Left kidney (tissue), 1 donor: ENCODE measurements at regions not wholly inside any gene's neighbourhood (a gene's known extent, or its start where the extent isn't known, plus 50 kb on each side); places are given as distances from the start of the nearest gene placed in this dataset.

ENCODE experiments used
- DNase-seq: peaks from one replicate; pipeline ENCODE4 v3.0.0-alpha.2; 2013

GRCh38 chr3:6182909-6183308, 678.0 kb upstream of the GRM7 start:
- no peak for DNase-seq

DNA sequence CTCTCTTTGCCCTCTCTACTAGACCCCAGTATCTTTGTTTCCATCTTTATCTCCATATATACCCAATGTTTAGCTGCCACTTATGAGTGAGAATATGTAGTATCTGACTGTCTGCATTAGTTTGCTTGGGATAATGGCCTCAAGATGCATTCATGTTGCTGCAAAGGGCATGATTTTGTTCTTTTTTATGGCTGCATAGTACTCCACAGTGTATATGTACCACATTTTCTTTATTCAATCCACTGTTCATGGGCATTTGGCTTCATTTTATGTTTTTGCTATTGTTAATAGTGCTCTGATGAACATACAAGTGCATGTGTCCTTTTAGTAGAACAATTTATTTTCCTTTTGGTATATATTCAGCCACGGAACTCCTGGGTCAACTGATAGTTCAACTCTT, 671.5 kb upstream of the GRM7 start:
- no peak for DNase-seq

DNA sequence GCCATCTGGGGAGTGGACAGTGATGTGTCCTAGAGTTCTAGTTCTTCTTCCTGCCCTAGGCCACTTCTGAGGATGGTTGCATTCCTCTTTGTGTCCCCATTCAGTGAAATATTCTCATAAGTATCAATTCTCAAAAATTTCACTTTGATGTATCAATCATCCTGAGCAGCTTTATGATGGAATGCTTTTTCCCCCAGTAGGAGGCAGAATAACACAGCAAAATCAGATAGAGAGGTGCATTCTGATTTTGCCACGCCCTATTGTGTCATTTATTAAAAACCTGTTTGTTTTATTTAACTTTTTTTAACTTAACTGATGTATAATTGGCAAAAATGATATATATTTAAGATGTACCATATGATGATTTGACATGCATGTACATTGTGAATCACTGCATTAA, 656.0 kb upstream of the GRM7 start:
- DNase-seq = no peak

GRCh38 chr3:6216135-6217026, 644.5 kb upstream of the GRM7 start:
- DNase-seq = no peak

DNA sequence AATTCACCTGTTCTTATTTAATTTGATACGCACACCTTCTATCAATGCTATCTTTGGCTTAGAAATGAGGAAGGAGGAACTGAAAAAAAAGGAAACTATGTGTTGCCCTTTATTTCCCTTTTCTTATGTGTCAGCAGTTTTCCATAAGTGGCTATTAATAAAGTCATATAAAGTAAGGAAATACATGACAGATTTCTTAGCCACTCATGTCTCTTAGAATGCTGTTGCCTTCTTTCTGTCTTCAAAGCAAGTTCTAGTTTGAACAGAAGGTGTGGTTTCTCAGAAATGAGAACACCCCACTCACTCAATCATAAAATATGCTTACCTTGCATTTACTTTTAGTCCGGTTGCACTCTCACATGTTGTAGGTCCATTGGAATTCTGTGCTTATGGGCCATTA, 640.5 kb upstream of the GRM7 start:
- no peak for DNase-seq

DNA sequence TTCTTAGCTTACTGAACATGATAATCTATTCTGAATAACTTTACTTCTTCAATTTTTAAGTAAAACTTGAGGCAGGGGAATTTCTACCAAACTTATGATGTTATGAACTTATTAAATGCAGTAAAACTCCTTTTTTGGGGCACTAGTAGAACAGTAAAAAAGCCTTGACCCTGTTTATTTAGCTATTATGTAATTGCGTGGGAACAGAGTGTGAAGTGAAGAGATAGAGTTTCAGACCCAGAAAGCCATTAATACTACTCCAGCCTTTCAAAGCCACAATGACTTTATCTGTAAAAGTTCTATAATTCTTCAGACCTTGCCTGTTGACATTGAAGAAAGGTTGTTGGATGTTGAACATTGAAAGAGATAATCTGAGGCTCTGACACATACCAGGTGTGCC, 638.8 kb upstream of the GRM7 start:
- no peak for DNase-seq

DNA sequence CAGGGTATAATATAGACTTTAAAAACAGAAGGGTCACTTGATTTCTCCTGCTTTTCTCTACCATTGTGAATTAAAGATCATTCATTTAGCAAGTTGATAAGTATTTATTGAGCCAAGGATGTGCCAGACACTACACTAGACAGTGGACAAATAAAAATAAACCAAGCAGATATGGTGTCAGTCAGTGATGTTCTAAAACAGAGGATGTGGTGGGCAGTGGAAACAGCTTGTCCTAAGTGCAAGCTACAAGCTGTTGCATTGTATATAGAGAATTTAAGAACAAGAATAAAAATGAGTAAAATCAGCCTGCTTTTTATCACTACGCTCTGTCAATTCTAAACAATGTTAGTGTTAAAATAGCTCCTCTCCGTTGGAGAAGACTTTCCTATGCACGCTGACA, 637.3 kb upstream of the GRM7 start:
- DNase-seq = no peak

- no peak for DNase-seq
Measured at GRCh38 chr3:6228958-6229683, 631.8 kb upstream of the GRM7 start.

DNA sequence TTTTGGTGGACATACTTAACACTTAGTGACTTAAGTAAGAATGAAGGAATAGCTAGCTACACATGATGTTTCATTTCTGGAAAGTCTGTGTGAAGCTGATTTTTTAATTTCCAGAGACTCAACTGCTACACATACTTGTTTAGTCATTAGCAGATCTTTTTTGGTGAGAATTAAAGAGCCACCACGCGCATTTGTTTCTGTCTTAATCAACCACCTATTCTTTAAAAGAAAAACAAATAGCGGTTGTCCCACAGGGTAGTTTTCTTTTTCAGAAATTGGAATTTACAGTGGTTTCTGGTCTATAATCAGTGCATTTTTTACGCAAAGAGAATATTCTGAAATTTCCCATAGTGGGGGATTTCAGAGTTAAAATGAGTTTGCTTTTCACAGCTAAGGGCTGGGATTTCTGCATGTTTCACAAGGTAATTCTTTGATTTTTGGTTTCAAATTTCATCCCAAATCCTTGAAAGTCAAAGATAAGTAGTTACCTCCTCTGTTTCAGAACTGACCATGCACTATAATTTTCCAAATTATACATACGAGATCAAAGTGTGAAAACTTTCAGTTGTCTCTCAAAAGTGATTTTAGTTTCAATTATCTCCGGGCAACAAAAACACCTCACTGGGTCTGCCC, 631.0 kb upstream of the GRM7 start:
- DNase-seq = no peak

- DNase-seq = no peak
Measured at GRCh38 chr3:6242104-6242503, 618.8 kb upstream of the GRM7 start.

GRCh38 chr3:6248528-6248927, 612.4 kb upstream of the GRM7 start:
- DNase-seq = no peak

- no peak for DNase-seq
Measured at GRCh38 chr3:6249679-6250078, 611.2 kb upstream of the GRM7 start.

DNA sequence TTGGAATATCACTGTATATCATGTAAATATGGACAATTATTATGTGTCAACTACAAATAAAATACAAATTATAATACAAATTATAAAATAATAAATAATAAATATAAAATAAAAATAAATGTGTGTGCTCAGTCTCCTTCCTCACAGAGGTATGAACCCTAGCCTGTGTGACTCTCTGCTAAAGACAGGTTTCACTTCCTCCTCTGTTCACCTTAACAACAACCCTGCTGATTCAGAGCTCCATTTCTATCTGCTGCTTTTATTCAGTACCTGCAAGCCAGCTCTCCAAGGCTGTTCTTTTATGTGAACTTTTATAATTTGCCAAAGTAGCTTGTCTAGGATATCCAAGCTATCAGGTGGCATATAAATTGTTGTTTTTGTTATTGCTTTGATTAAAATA, 610.7 kb upstream of the GRM7 start:
- DNase-seq = no peak

- DNase-seq = no peak
Measured at GRCh38 chr3:6251612-6252400, 609.1 kb upstream of the GRM7 start.

DNA sequence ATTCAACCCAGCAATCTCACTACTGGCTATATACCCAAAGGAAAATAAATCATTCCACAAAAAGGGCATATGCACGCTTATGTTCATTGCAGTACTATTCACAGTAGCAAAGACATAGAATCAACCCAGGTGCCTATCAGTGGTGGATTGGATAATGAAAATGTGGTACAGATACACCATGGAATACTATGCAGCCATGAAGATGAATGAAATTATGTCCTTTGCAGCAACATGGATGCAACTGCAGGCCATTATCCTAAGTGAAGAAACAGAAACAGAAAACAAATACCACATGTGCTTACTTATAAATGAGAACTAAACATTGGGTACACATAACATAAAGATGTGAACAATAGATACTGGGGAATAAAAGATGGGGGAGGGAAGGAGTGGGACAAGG, 606.4 kb upstream of the GRM7 start:
- DNase-seq = no peak

DNA sequence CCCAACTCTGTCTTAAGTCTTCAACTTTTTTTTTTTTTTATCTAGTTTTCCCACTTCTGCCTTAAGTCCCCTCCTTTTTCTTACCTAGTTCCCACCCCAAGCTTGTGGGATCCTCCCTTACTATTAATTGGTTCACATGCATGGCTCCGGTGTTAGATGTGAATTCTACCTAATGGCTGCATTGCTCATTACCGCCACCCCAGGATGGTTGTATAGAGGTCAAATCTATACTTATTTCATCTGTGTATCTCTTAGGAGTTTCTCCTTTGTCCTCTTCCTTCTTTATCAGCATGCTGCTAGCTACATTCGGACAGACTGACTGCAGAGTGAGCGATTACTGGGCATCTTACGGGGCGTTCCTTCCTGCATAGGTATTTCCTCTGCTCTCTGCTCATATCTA, 605.7 kb upstream of the GRM7 start:
- DNase-seq = no peak

DNA sequence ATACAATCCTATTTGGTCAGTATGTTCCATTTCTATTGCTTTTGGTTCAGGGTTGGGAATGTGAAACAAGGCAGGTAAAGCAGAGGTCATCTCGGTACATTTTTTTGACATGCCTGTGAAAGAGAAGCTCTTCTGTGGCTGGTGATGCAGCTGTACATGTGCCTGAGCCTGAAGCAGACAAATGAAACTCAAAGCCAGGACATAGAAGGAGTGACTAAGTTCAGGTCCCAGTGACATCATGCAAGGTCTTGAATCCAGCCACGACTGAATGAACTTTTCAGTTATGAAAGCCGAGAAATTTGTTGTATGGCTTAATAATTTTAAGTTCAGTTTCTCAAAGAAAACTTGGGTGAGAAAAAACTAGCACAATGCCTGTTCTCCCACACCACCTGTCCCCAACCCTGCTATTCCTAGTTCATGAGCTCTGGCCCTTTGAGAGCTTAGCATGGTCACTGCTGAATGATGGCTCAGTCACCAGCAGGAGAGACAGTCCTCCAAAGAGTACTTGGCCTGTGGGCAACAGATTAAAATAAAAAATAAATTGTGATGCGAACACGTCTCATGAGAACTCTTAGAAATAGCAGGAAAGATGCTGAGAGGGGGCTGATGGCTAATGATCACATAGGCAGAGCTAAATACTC, 600.2 kb upstream of the GRM7 start:
- DNase-seq = no peak

DNA sequence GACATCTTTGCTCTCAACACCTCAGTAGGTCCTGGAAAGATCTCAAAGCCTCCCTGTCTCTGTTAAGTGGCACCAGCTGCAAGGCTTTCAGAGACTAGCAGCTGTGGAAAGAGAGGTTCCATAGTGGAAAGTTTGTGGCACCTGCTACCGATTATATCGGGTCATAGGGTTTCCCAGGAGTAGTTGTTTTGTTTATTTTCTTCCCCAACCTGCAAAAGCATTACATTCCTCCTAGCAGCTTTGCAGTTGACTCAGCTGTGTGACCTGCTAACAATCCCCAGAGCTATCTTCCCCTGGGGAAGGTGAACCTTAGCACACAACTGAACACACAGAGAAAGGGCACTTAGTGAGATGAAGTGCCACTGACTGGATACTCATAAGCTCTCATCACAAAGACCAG, 598.9 kb upstream of the GRM7 start:
- DNase-seq = no peak

GRCh38 chr3:6264036-6264435, 596.9 kb upstream of the GRM7 start:
- no peak for DNase-seq

DNA sequence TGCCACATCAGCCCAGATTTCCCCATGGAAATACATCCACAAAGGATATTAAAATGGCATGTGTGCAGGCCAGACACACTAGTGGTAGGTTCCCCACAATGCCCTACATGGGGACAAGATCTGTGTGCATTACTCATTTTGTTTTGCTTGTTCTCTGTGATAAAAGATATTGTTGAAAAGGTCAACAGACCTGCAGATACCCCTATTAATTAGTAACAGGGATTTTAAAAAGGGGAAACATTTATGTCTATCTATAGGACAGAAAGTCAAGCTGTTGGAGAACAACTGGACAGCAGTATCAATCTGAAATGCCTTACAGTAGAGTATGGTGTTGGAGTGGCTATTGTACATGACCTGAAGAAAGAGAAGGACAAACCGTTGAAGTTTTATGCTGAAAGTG, 596.0 kb upstream of the GRM7 start:
- DNase-seq = no peak

DNA sequence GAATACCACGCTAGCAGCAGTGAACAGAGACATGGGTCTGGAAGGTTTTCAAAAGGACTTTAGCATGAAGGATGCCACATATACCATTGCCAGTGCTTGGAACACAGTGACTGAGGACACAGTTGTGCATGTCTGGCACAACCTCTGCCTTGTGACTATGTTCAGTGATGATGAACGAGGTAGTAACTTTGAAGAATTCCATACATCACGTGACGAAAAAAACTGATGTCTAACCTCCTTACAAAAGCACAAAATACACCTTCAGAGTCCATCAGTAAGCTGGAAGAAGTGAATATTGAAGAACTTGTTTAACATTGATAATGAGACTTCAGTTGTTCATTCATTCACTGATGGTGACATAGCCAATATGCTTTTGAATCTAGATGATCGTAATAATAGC, 594.8 kb upstream of the GRM7 start:
- no peak for DNase-seq

DNA sequence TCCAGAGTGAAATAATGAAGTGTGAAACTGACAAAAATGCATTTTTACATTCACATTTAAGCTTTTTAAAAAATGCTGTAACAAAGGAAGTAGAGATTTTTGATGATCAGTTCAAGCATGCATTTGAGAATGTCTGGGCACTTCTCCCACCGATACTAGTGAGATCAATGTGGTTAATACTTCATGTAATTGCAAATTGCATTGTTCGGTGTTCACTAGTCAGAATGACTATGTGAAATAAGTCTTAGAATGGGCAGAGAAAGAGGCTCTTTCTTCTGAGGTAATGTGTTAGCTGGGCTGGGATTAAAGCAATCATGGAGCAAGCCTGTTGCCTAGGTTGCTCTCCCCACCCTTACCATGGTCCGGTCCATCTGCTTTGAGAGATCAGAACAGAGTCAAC, 587.0 kb upstream of the GRM7 start:
- DNase-seq = no peak
